Right lobe of liver (tissue), 4 donors: ENCODE measurements at regions not wholly inside any gene's neighbourhood (a gene's known extent, or its start where the extent isn't known, plus 50 kb on each side); places are given as distances from the start of the nearest gene placed in this dataset.

Experiments used
- CTCF ChIP-seq, 4 donors: fragments of 200-600 bp in 3 of 4; fragments of 450-650 bp in 1 of 4; IDR thresholded peaks; one replicate each; pipeline versions ENCODE4 v1.5.1 to v1.8.0; 2016 to 2022; ENCODE audit warnings: antibody characterized with exemption in 4 of 4, mild to moderate bottlenecking in 2 of 4
- POLR2A ChIP-seq: fragments of 450-650 bp; IDR thresholded peaks from one replicate; pipeline ENCODE4 v1.6.1; 2017; ENCODE audit warnings: antibody characterized with exemption, mild to moderate bottlenecking
- donor health status: DM: no; HTN: no; CAD: no.
- donor health status: DM: no; HTN: no; CAD: no.
- donor health status: DM: no; HTN: yes; CAD: no.

GRCh38 chr10:110357871-110358270 is 53.2 kb upstream of the SMNDC1 start:
- no peak for TF ChIP-seq CTCF (IDR thresholded peaks at IDR 0.05)
- no peak for TF ChIP-seq POLR2A
